Neural cell (in vitro differentiated cells): ENCODE measurements at regions not wholly inside any gene's neighbourhood (a gene's known extent, or its start where the extent isn't known, plus 50 kb on each side); places are given as distances from the start of the nearest gene placed in this dataset.

Source experiments
- H2AFZ ChIP-seq: fragments of 200-600, 300-800 bp; sonication (generic), shearing (Covaris generic); 2 replicates; pipeline ENCODE4 v1.6.0; 2014; ENCODE audit warnings: low read depth, mild to moderate bottlenecking, antibody characterized with exemption, low read length, moderate library complexity
- H3F3A ChIP-seq: fragments of 200-600 bp; shearing (Covaris generic); 2 replicates; pipeline ENCODE4 v1.6.1; 2016; ENCODE audit warnings: mild to moderate bottlenecking, moderate library complexity, mixed read lengths, antibody characterized with exemption, low read length; ENCODE audit not compliant: insufficient read depth, poor library complexity, severe bottlenecking
- H3K27ac ChIP-seq: fragments of 200-600, 300-800 bp; sonication (generic), shearing (Covaris generic); 2 replicates; pipeline ENCODE4 v1.5.1; 2014; ENCODE audit warnings: mild to moderate bottlenecking, low read length, moderate library complexity
- H3K27me3 ChIP-seq: fragments of 300-800, 200-600 bp; sonication (generic), shearing (Covaris generic); 2 replicates; pipeline ENCODE4 v1.6.0; 2014; ENCODE audit warnings: mild to moderate bottlenecking, low read depth, low read length, moderate library complexity; ENCODE audit not compliant: insufficient read depth
- H3K36me3 ChIP-seq: fragments of 300-800, 200-600 bp; sonication (generic), shearing (Covaris generic); 2 replicates; pipeline ENCODE4 v1.5.1; 2014; ENCODE audit warnings: mild to moderate bottlenecking, antibody characterized with exemption, low read length, moderate library complexity; ENCODE audit not compliant: insufficient read depth
- H3K4me2 ChIP-seq: fragments of 300-800, 200-600 bp; sonication (generic), shearing (Covaris generic); 2 replicates; pipeline ENCODE4 v1.6.0; 2014; ENCODE audit warnings: mild to moderate bottlenecking, low read length
- H3K4me3 ChIP-seq: fragments of 300-800, 200-600 bp; sonication (generic), shearing (Covaris generic); 2 replicates; pipeline ENCODE4 v1.5.1; 2014; ENCODE audit warnings: mild to moderate bottlenecking, low read length, moderate library complexity
- H3K79me2 ChIP-seq: fragments of 200-600 bp; shearing (Covaris generic); replicated peaks from 2 replicates; pipeline ENCODE4 v1.6.0; 2014; ENCODE audit warnings: mild to moderate bottlenecking, low read length, moderate library complexity; ENCODE audit not compliant: insufficient read depth
- H3K9ac ChIP-seq: fragments of 300-800, 200-600 bp; sonication (generic), shearing (Covaris generic); 2 replicates; pipeline ENCODE4 v1.6.1; 2016; ENCODE audit warnings: mild to moderate bottlenecking, low read length, mixed read lengths
- H3K9me2 ChIP-seq: fragments of 200-600 bp; shearing (Covaris generic); 2 replicates; pipeline ENCODE4 v1.6.1; 2016; ENCODE audit warnings: mild to moderate bottlenecking, low read length, mixed read lengths; ENCODE audit not compliant: insufficient read depth
- H3K9me3 ChIP-seq: fragments of 200-600, 300-800 bp; sonication (generic), shearing (Covaris generic); 2 replicates; pipeline ENCODE4 v1.6.1; 2016; ENCODE audit warnings: mild to moderate bottlenecking, mixed run types, low read length, moderate library complexity, mixed read lengths
- H4K20me1 ChIP-seq: fragments of 200-600 bp; shearing (Covaris generic); 2 replicates; pipeline ENCODE4 v1.6.1; 2016; ENCODE audit warnings: mild to moderate bottlenecking, mixed run types; ENCODE audit not compliant: insufficient read depth
- CTCF ChIP-seq: fragments of 450-650 bp; IDR thresholded peaks from 2 replicates; pipeline ENCODE4 v1.5.1; 2014; ENCODE audit warnings: antibody characterized with exemption, mild to moderate bottlenecking, moderate library complexity; ENCODE audit not compliant: poor library complexity, severe bottlenecking
- EP300 ChIP-seq: fragments of 450-650 bp; conservative IDR thresholded peaks from 2 replicates; pipeline ENCODE4 v1.6.1; 2014; ENCODE audit warnings: antibody characterized with exemption, mild to moderate bottlenecking, moderate library complexity; ENCODE audit not compliant: poor library complexity, severe bottlenecking
- EZH2 ChIP-seq: fragments of 200-600, 300-800 bp; shearing (Covaris generic), sonication (generic); IDR thresholded peaks from 2 replicates; pipeline ENCODE4 v1.6.1; 2014; ENCODE audit warnings: antibody characterized with exemption, low read length, borderline replicate concordance, mild to moderate bottlenecking; ENCODE audit not compliant: insufficient read depth, poor library complexity, severe bottlenecking
- MXI1 ChIP-seq: fragments of 450-650 bp; conservative IDR thresholded peaks from 2 replicates; pipeline ENCODE4 v1.6.1; 2014; ENCODE audit warnings: antibody characterized with exemption, mild to moderate bottlenecking; ENCODE audit not compliant: poor library complexity, severe bottlenecking
- POLR2AphosphoS5 ChIP-seq: IDR thresholded peaks from 2 replicates; pipeline ENCODE4 v1.6.1; 2012
- RAD21 ChIP-seq: fragments of 450-650 bp; conservative IDR thresholded peaks from 2 replicates; pipeline ENCODE4 v1.6.1; 2014; ENCODE audit warnings: antibody characterized with exemption, mild to moderate bottlenecking, moderate library complexity
- REST ChIP-seq: IDR thresholded peaks from 2 replicates; pipeline ENCODE4 v1.6.1; 2012; ENCODE audit warnings: borderline replicate concordance
- SMC3 ChIP-seq: fragments of 450-650 bp; conservative IDR thresholded peaks from 2 replicates; pipeline ENCODE4 v1.6.1; 2014; ENCODE audit warnings: antibody characterized with exemption, mild to moderate bottlenecking, moderate library complexity; ENCODE audit not compliant: poor library complexity
- TAF1 ChIP-seq: IDR thresholded peaks from 2 replicates; pipeline ENCODE4 v1.6.1; 2012; ENCODE audit warnings: low read depth

GRCh38 chr17:56718515-56718914 lies 115.2 kb downstream of the C17orf67 start:
- Histone ChIP-seq H3K9me2 (no peaks in the 10 kb centered on the region), H3K27ac (no peak overlapping the region), H4K20me1 (no peaks in the 10 kb centered on the region), H3F3A (no peaks in the 10 kb centered on the region), H3K9me3 (no peaks in the 10 kb centered on the region), H3K27me3 (no peaks in the 10 kb centered on the region), H3K4me3 (no peak overlapping the region), H3K4me2 (no peak overlapping the region), H3K36me3 (no peaks in the 10 kb centered on the region), H3K79me2 (no peaks in the 10 kb centered on the region), H3K9ac (no peak overlapping the region), H2AFZ (no peak overlapping the region)
- TF ChIP-seq MXI1 (no peak), EP300 (no peak), RAD21 (no peak), EZH2 (no peak), TAF1 (no peak), REST (no peak), SMC3 (no peak)

GRCh38 chr17:56723421-56723820 lies 110.3 kb downstream of the C17orf67 start:
- no peaks in the 10 kb centered on the region for H3K9me3 ChIP-seq
- no peaks in the 10 kb centered on the region for H3K36me3 ChIP-seq
- no peaks in the 10 kb centered on the region for H3F3A ChIP-seq
- no peak overlapping the region for H2AFZ ChIP-seq
- no peak overlapping the region for H3K4me2 ChIP-seq
- H3K27me3 ChIP-seq: no peaks in the 10 kb centered on the region
- H3K9ac ChIP-seq: no peak overlapping the region
- H3K79me2 ChIP-seq: no peaks in the 10 kb centered on the region
- H3K9me2 ChIP-seq: no peaks in the 10 kb centered on the region
- no peak overlapping the region for H3K4me3 ChIP-seq
- no peak overlapping the region for H3K27ac ChIP-seq
- TF ChIP-seq POLR2AphosphoS5 (no peak), EP300 (no peak), RAD21 (no peak), EZH2 (no peak), REST (no peak), TAF1 (no peak), MXI1 (no peak), SMC3 (no peak), CTCF (no peak)
- no peaks in the 10 kb centered on the region for H4K20me1 ChIP-seq
